K562 (cell line): ENCODE measurements at regions not wholly inside any gene's neighbourhood (a gene's known extent, or its start where the extent isn't known, plus 50 kb on each side); places are given as distances from the start of the nearest gene placed in this dataset.
A peak's percentile ranks its signal among the peaks of the same experiment; 100 is the strongest.

Experiments
- ATAC-seq: fragments of 200-7000 bp; cut with Tn5 transposase; 3 replicates; pipeline ENCODE4 v1.9.1; 2020; ENCODE audit warnings: moderate library complexity
- BruUV-seq: library from RNA; stranded (reverse); fragments of 400-500 nt; replicated peaks from 2 replicates; lab custom pipeline; 2021; lab: Mats Ljungman, UMichigan
- CTCF ChIA-PET: fragments of 300-600 bp; formaldehyde crosslinking; extraction: SDS; loops from one replicate; lab custom pipeline; 2021; ENCODE audit warnings: low intra/inter-chr PET ratio; lab: Yijun Ruan, JAX
- POLR2A ChIA-PET: fragments of 300-600, 350-650 bp; sonication (Branson Sonifier 250); formaldehyde crosslinking; extraction: SDS; loops from one replicate; lab custom pipeline; 2021; ENCODE audit warnings: antibody characterized with exemption, inconsistent platforms; lab: Yijun Ruan, JAX
- DNase-seq, 4 experiments: peaks; one replicate each; pipeline versions ENCODE4 v3.0.0 to v3.0.0-alpha.2; 2011 to 2018; ENCODE audit warnings: low spot score in 3 of 4, mixed read lengths in 3 of 4; ENCODE audit errors: extremely low read depth in 1 of 4
- FAIRE-seq: peaks from 2 replicates; lab custom pipeline; 2011; peaks lifted over from hg19 to GRCh38; lab: Jason Lieb, UNC
- H2AFZ ChIP-seq: 2 replicates; pipeline ENCODE4 v1.6.0; 2011; ENCODE audit warnings: low read depth, low read length, control low read depth, inconsistent platforms
- H3K27ac ChIP-seq: fragments of 200-600 bp; 3 replicates; pipeline ENCODE4 v1.8.0; 2011; ENCODE audit warnings: low read depth, mild to moderate bottlenecking, control low read depth, inconsistent platforms, low read length, moderate library complexity, mixed read lengths; ENCODE audit errors: extremely low read depth
- H3K27me3 ChIP-seq, 2 experiments: fragments of 300-600 bp in 1 of 2; 2 replicates in 1 of 2; 3 replicates in 1 of 2; pipeline versions ENCODE4 v1.6.0 to v1.8.0; 2011; ENCODE audit warnings: inconsistent platforms in 2 of 2, low read length in 2 of 2, mild to moderate bottlenecking in 1 of 2, mixed read lengths in 1 of 2, moderate library complexity in 1 of 2; ENCODE audit not compliant: control insufficient read depth in 2 of 2, insufficient read depth in 2 of 2
- H3K36me3 ChIP-seq: fragments of 300-600 bp; 3 replicates; pipeline ENCODE4 v1.8.0; 2011; ENCODE audit warnings: mild to moderate bottlenecking, low read length, inconsistent platforms; ENCODE audit not compliant: control insufficient read depth, insufficient read depth
- H3K4me1 ChIP-seq, 2 experiments: fragments of 200-600 bp in 1 of 2; replicated peaks in 1 of 2; 2 replicates in 1 of 2; 3 replicates in 1 of 2; pipeline versions ENCODE4 v1.5.1 to v1.8.0; 2011; ENCODE audit warnings: inconsistent platforms in 2 of 2, low read length in 2 of 2, mild to moderate bottlenecking in 1 of 2, mixed read lengths in 1 of 2, moderate library complexity in 1 of 2; ENCODE audit not compliant: control insufficient read depth in 2 of 2, insufficient read depth in 2 of 2
- H3K4me2 ChIP-seq: 2 replicates; pipeline ENCODE4 v1.6.1; 2011; ENCODE audit warnings: low read length, control low read depth, inconsistent platforms, mixed read lengths; ENCODE audit not compliant: insufficient read depth
- H3K4me3 ChIP-seq: fragments of 200-600 bp; sonication (generic), shearing (Covaris generic); 2 replicates; pipeline ENCODE4 v1.5.1; 2016; ENCODE audit warnings: control low read depth, inconsistent platforms
- H3K79me2 ChIP-seq: fragments of 200-600 bp; 3 replicates; pipeline ENCODE4 v1.8.0; 2011; ENCODE audit warnings: low read length, inconsistent platforms; ENCODE audit not compliant: control insufficient read depth, insufficient read depth
- H3K9ac ChIP-seq, 2 experiments: 2 replicates each; pipeline versions ENCODE4 v1.6.0 to v1.6.1; 2011; ENCODE audit warnings: low read depth in 2 of 2, low read length in 2 of 2, control low read depth in 1 of 2, inconsistent platforms in 1 of 2, mild to moderate bottlenecking in 1 of 2, mixed read lengths in 1 of 2; ENCODE audit not compliant: insufficient read depth in 1 of 2
- H3K9me1 ChIP-seq: one replicate; pipeline ENCODE4 v1.6.0; 2011; ENCODE audit warnings: inconsistent platforms, mild to moderate bottlenecking, low read length, moderate library complexity; ENCODE audit not compliant: control insufficient read depth, insufficient read depth
- H3K9me3 ChIP-seq: replicated peaks from 2 replicates; pipeline ENCODE4 v1.5.1; 2011; ENCODE audit warnings: low read depth, low read length, inconsistent platforms; ENCODE audit not compliant: control insufficient read depth, insufficient read depth
- H4K20me1 ChIP-seq: replicated peaks from 2 replicates; pipeline ENCODE4 v1.6.1; 2011; ENCODE audit warnings: low read length, inconsistent platforms, mixed read lengths; ENCODE audit not compliant: control insufficient read depth, insufficient read depth
- CEBPB ChIP-seq: fragments of 450-650 bp; IDR thresholded peaks from 2 replicates; pipeline ENCODE4 v1.6.1; 2016; ENCODE audit warnings: missing genetic modification characterization, missing compliant biosample characterization
- SMC3 ChIP-seq: conservative IDR thresholded peaks from 2 replicates; pipeline ENCODE4 v1.6.1; 2011; ENCODE audit warnings: low read depth, low read length, improper control_type of control experiment; ENCODE audit not compliant: insufficient read depth
- ZNF398 ChIP-seq: fragments of 250-450 bp; sonication (Bioruptor Pico); IDR thresholded peaks from 2 replicates; pipeline ENCODE4 v1.8.0; 2021; ENCODE audit warnings: moderate library complexity, mild to moderate bottlenecking, inconsistent platforms
- WGBS: fragments of 100-300 bp; shearing (Covaris generic); methylation state at CpG from one replicate; pipeline ENCODE4 v1.1.6; 2016; ENCODE audit warnings: low coverage, mixed read lengths; ENCODE audit not compliant: insufficient coverage; ENCODE audit errors: missing lambda C conversion rate; 5-methylcytosine and 5-hydroxymethylcytosine counted together
- in situ Hi-C: fragments of 300-500 bp; cut with MboI; formaldehyde crosslinking; loops from 4 replicates; pipeline ENCODE4 v1.15.0; 2018; ENCODE audit warnings: inconsistent platforms, mixed read lengths
- intact Hi-C: fragments of 100-400 bp; cut with micrococcal nuclease; formaldehyde crosslinking; loops from 2 replicates; pipeline ENCODE4 v1.14.2; 2022

GRCh38 chr13:50222569-50223332, 207.5 kb downstream of the KCNRG start:
- H3K4me1 ChIP-seq: peaks cover 0 to 3% of the 10 kb centered on the region in 2 experiments; a peak in 2 of 5 replicates
- TF ChIP-seq SMC3: no peak
- TF ChIP-seq CEBPB: peak; percentile 27; the same call in 1 of the 2 replicates
- no peak for TF ChIP-seq ZNF398 (CRISPR knock-in tag)
- no TSS peak for BruUV-seq
- H3K79me2 ChIP-seq: no peaks in the 10 kb centered on the region
- no peaks in the 10 kb centered on the region for H3K9me3 ChIP-seq
- intact Hi-C loops (no loop called here), in situ Hi-C loops (no loop called here)
- FAIRE-seq: no peak
- 78% methylated on average over 10 of the region's 13 CpGs for WGBS
- CTCF ChIA-PET: no interaction called here
- no peak for DNase-seq
- H2AFZ ChIP-seq: no peak overlapping the region
- no peak overlapping the region for H3K9ac ChIP-seq
- H3K4me2 ChIP-seq: no peak overlapping the region
- ATAC-seq: peak; percentile 34; the same call in 1 of the 3 replicates
- H3K36me3 ChIP-seq: no peaks in the 10 kb centered on the region
- no peaks in the 10 kb centered on the region for H3K9me1 ChIP-seq
- H4K20me1 ChIP-seq: no peaks in the 10 kb centered on the region
- H3K27me3 ChIP-seq: no peaks in the 10 kb centered on the region
- POLR2A ChIA-PET: interaction anchor here (0.6 to 0.8 kb wide), 2 partner anchors 20 to 229 kb away, joined by 3 read pairs; no protein-coding TSS in a partner anchor
- no peak overlapping the region for H3K27ac ChIP-seq
- H3K4me3 ChIP-seq: no peak overlapping the region
